Stimulated activated CD4-positive, alpha-beta T cell treated with anti-CD3 and anti-CD28 coated beads, Interleukin-1b, Interleukin-23, amount 100 ng/mL, for 48 hours (primary cell): ENCODE measurements at regions not wholly inside any gene's neighbourhood (a gene's known extent, or its start where the extent isn't known, plus 50 kb on each side); places are given as distances from the start of the nearest gene placed in this dataset.

Experiments
- DNase-seq: peaks from one replicate; pipeline ENCODE4 v3.0.0-alpha.2; 2020

- DNase-seq: no peak
Observed at GRCh38 chr2:103527278-103527677, 765.4 kb downstream of the TMEM182 start.

GRCh38 chr2:103529798-103530502, 768.1 kb downstream of the TMEM182 start:
- no peak for DNase-seq

DNA sequence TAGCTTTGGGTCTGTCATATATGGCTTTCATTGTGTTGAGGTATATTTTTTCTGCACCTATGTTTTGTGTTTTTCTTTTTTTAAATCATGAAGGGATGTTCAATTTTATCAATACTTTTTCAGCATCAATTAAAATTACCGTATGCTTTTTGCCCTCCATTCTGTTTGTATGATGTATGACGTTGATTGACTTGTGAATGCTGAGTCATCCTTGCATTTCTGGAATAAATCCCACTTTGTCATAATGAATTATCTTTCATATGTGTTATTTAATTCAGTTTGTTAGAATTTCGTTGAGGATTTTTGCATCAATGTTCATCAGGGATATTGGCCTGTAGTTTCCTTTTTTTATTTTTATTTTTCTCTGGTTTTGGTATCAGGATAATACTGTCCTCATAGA, 790.9 kb downstream of the TMEM182 start:
- no peak for DNase-seq

DNA sequence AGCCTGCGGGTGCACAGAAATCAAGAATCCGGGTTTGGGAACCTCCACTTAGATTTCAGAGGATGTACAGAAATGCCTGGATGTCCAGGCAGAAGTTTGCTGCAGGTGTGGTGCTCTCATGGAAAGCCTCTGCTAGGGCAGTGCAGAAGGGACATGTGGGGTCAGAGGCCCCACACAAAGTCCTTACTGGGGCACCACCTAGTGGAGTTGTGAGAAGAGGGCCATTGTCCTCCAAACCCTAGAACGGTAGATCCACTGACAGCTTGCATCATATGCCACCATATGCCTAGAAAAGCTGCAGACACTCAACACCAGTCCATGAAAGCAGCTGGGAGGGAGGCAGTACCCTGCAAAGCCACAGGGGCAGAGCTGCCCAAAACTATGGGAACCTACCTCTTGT, 833.0 kb downstream of the TMEM182 start:
- no peak for DNase-seq

GRCh38 chr2:103605071-103605780, 843.4 kb downstream of the TMEM182 start:
- DNase-seq: no peak

DNA sequence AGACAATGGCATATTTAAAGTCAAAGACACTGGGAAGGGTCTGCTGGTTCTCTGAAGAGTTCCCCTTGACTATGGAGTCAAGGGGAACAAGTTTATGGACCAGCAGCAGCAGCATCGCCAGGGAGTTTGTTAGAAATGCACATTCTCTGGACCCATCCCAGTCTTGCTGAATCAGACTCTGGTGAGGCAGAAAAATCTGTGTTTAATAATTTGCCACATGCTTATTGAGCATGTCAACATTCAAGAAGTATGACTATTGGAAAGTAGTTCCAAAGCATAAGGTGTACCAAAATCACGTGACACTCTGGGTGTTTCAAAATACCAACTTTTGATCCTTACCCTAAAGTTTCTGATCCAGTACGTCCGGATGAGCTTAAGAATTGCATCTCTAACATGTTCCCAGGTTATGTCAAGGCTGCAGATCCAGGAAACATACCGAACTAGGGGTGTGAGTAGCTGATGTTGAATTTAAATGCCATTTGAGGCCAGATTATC, 853.8 kb downstream of the TMEM182 start:
- no peak for DNase-seq

GRCh38 chr2:103616891-103617290, 855.1 kb downstream of the TMEM182 start:
- no peak for DNase-seq

DNA sequence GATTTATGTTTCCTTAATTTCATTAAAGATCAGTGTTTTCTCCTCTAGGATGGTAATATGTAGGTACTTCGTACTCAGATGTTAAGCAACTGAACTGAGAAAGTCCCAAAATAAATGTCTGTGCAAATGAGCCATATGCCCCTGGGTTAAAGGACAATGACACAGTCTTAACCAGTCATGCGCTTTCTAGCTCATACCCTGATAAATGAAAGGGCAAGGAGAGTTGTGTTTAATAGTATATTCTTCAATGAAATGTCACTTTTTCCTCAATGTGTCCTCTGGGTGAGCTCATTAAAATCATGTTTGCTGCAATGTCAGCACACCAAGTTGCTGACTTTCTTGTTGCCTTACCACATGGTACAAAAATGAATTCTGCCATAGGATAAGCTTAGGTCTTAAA, 856.3 kb downstream of the TMEM182 start:
- no peak for DNase-seq

- DNase-seq: no peak
Observed at GRCh38 chr2:103627301-103627700, 865.5 kb downstream of the TMEM182 start.

- no peak for DNase-seq
Observed at GRCh38 chr2:103638978-103639377, 877.1 kb downstream of the TMEM182 start.

DNA sequence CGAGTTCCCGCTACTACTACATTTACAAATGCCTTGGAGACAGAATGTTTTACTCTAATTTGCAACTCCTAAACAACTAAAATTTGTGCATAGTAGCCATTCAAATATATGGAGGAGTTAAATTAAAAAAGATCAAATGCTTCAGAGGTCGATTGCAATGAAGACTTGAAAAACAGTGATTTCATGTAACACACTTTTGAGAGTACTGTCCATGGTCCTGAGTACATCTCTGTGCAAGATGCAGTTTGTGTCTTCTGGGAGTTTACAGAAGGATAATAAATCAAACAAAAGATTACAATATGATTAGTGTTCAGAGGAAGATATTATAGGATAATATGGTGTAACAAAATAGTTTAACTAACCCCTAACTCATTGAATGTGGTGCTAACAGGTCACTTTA, 894.7 kb downstream of the TMEM182 start:
- DNase-seq: no peak

DNA sequence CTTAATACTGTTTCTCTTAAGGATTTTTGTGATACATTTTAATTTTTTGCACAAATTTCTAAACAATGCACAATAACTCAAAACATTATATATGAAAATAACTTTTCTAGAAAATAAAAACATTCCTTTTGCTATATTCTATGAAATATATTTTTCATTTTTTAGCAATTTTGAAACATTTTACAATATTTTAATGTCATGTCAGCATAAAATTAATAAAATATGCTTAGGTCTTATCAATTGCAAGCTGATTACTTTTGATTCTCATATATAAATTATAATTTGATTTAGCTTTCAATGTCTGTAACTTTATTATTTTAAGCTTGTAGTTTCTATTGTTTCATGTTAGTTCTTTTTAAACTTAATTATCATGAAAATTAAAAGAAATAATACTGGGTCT, 898.7 kb downstream of the TMEM182 start:
- DNase-seq: no peak

GRCh38 chr2:103660947-103661346, 899.1 kb downstream of the TMEM182 start:
- no peak for DNase-seq

DNA sequence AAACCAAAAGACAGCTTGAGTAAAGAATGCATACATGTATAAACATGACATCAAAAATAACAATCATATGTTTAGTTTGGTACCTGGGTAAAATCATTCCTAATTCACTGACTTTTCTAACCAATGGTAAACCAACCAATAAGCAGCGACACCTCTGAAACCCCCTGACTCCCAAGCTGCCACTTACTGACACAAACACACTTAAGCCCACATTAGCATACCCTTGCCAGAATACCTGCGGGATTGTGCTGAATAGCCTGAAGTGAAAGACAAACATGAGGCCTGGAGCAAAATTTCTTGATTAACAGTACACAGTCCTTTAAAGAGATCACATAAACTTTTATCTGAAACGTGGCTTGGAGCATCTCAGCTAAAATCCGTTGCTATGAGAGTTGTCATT, 902.9 kb downstream of the TMEM182 start:
- no peak for DNase-seq

DNA sequence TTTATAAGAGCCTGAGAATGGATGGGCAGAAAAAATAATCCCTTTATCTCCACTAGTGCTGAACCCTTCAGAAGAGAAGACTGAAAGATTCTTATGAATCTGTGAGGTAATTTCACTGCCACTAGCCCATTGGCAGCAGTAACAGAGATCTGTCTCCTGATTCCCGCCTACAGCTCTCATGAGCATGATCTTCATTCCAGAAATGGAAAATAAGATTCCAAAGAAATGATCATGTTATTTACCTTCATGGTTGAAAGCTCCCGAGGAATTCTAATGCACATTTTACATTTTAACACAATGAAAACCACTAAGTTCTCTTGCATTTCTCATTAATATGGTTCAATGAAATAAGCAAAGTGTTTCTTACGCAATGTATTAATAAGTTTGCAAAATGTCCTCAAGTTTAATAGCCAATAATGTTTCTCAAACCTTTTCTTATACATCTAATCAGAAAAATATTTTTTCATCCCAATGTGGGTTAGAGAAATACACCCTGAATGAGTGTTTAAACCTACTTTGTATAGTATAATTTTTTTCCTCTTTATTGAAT, 905.6 kb downstream of the TMEM182 start:
- no peak for DNase-seq

GRCh38 chr2:103669531-103669930, 907.7 kb downstream of the TMEM182 start:
- DNase-seq: no peak
